ENCODE measurements at regions not wholly inside any gene's neighbourhood (a gene's known extent, or its start where the extent isn't known, plus 50 kb on each side); places are given as distances from the start of the nearest gene placed in this dataset.
"Not testable (repeated sequence)": the region's sequence is repeated elsewhere in the genome, so short reads cannot be mapped to it uniquely, and the experiment has no call there.

GRCh38 chr4:97038146-97038516, 1105.1 kb downstream of the STPG2 start:
- no peak for TF ChIP-seq CTCF (IDR thresholded peaks at IDR 0.05)

GRCh38 chr4:97072666-97073065, 1070.6 kb downstream of the STPG2 start:
- no peak for TF ChIP-seq CTCF (IDR thresholded peaks at IDR 0.05)
- ATAC-seq (ENCODE audit: low FRiP score) (no peak), DNase-seq (ENCODE audit: low spot score) (no peak)

More at GRCh38 chr4:97038146-97038516, 1105.1 kb downstream of the STPG2 start:
- no peak for DNase-seq (ENCODE audit: low spot score)
- ATAC-seq (ENCODE audit: low FRiP score) = no peak

GRCh38 chr4:97073194-97073593, 1070.1 kb downstream of the STPG2 start:
- DNase-seq (ENCODE audit: low spot score) (no peak), ATAC-seq (ENCODE audit: low FRiP score) (no peak)
- no peak for TF ChIP-seq CTCF (IDR thresholded peaks at IDR 0.05)

- TF ChIP-seq CTCF (IDR thresholded peaks at IDR 0.05) = no peak
- DNase-seq (ENCODE audit: low spot score) (no peak), ATAC-seq (ENCODE audit: low FRiP score) (no peak)
These were observed 1068.7 kb downstream of the STPG2 start for GRCh38 chr4:97074531-97074930.

- ATAC-seq (ENCODE audit: low FRiP score) (no peak), DNase-seq (ENCODE audit: low spot score) (no peak)
- no peak for TF ChIP-seq CTCF (IDR thresholded peaks at IDR 0.05)
These were observed 1061.3 kb downstream of the STPG2 start for GRCh38 chr4:97081951-97082350.

GRCh38 chr4:97097036-97097435, 1046.2 kb downstream of the STPG2 start:
- not testable (repeated sequence) for ATAC-seq (ENCODE audit: low FRiP score); DNase-seq (ENCODE audit: low spot score)

GRCh38 chr4:97101171-97101570, 1042.1 kb downstream of the STPG2 start:
- not testable (repeated sequence) for DNase-seq (ENCODE audit: low spot score); ATAC-seq (ENCODE audit: low FRiP score)

GRCh38 chr4:97103252-97103651, 1040.0 kb downstream of the STPG2 start:
- ATAC-seq (ENCODE audit: low FRiP score) (no peak), DNase-seq (ENCODE audit: low spot score) (no peak)
- TF ChIP-seq CTCF (IDR thresholded peaks at IDR 0.05) = no peak

Measured in omental fat pad (tissue), 3 donors.